Left ventricle myocardium superior (tissue), 1 donor: ENCODE measurements at regions not wholly inside any gene's neighbourhood (a gene's known extent, or its start where the extent isn't known, plus 50 kb on each side); places are given as distances from the start of the nearest gene placed in this dataset.
"Not testable (repeated sequence)": the region's sequence is repeated elsewhere in the genome, so short reads cannot be mapped to it uniquely, and the experiment has no call there.

Experiments used
- ATAC-seq: fragments of 200-7000 bp; cut with Tn5 transposase; one replicate; pipeline ENCODE4 v1.9.1; 2020; ENCODE audit warnings: mild to moderate bottlenecking, moderate library complexity
- DNase-seq: peaks from one replicate; pipeline ENCODE4 v3.0.0-alpha.2; 2020
- intact Hi-C: fragments of 100-400 bp; cut with micrococcal nuclease; formaldehyde crosslinking; loops from one replicate; pipeline ENCODE4 v1.11.0; 2022
- donor health status: DM: no; HTN: yes; CAD: no; lungs with severe emphysema.

GRCh38 chr7:142641252-142641651, 108.0 kb upstream of the PRSS1 start:
- ATAC-seq, DNase-seq, intact Hi-C loops: not testable (repeated sequence)

DNA sequence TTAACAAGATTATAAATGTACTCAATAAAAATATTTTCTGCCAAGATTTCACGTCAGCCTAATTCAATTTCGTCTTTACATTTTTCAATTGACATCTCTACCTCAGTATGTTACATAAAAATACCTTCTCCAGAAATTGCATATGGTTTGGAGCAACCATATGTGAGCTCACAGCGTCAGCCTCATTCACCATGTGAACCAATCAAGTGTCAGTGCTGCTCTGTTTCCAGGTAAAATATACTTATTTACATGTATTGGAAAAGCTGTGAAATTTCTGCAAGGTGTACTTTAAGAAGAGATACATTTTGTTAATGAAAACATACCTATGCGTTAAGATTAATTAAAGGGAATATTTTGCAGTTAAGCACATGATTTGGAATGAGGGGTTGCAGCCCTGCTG, 110.7 kb upstream of the PRSS1 start:
- ATAC-seq (no peak), DNase-seq (no peak)
- intact Hi-C loops, result loop anchor here (10.0 kb wide), 1 partner anchor 146 kb away; no protein-coding TSS in a partner anchor

DNA sequence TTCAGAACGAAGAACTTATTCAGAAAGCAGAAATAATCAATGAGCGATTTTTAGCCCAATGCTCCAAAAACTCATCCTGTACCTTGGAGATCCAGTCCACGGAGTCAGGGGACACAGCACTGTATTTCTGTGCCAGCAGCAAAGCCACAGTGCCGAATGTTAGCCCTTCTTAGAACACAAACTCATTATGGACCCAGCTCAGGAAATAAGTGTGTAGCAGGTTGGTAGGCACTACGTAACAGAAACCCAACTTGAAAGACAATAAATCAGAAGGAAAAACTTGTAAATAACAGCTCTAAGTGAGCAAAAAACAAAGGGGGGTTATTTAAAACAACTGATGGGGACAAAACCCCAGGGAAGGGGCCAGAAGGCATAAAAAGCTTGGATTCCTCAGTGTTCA, 112.0 kb upstream of the PRSS1 start:
- intact Hi-C loops, result loop anchor here (10.0 kb wide), 1 partner anchor 148 kb away; no protein-coding TSS in a partner anchor
- ATAC-seq (no peak), DNase-seq (no peak)

DNA sequence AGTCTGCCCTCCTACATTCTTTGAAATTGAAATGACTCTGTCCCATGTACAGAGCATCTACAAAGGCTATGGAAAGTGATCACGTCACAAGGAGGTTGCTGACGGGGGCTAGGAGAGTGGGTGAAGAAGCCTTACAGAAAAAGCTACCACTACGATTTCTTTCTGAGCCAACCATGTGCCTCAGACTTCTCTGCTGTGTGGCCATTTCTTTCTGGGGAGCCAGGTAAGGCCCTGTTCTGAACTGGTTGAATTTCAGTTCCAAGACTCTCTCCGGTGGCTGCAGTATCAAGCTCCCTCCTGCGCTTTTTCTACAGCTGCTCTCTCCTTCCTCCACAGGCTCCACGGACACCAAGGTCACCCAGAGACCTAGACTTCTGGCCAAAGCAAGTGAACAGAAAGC, 112.5 kb upstream of the PRSS1 start:
- intact Hi-C loops, result loop anchor here (10.0 kb wide), 1 partner anchor 148 kb away; no protein-coding TSS in a partner anchor
- DNase-seq (no peak), ATAC-seq (no peak)

DNA sequence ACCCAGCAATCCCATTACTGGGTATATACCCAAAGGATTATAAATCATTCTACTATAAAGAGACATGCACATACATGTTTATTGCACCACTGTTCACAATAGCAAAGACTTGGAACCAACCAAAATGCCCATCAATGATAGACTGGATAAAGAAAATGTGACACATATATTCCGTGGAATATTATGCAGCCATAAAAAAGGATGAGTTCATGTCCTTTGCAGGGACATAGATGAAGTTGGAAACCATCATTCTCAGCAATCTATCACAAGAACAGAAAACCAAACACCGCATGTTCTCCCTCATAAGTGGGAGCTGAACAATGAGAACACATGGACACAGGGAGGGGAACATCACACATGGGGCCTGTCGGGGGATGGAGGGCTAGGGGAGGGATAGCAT, 113.2 kb upstream of the PRSS1 start:
- not testable (repeated sequence) for ATAC-seq, DNase-seq

DNA sequence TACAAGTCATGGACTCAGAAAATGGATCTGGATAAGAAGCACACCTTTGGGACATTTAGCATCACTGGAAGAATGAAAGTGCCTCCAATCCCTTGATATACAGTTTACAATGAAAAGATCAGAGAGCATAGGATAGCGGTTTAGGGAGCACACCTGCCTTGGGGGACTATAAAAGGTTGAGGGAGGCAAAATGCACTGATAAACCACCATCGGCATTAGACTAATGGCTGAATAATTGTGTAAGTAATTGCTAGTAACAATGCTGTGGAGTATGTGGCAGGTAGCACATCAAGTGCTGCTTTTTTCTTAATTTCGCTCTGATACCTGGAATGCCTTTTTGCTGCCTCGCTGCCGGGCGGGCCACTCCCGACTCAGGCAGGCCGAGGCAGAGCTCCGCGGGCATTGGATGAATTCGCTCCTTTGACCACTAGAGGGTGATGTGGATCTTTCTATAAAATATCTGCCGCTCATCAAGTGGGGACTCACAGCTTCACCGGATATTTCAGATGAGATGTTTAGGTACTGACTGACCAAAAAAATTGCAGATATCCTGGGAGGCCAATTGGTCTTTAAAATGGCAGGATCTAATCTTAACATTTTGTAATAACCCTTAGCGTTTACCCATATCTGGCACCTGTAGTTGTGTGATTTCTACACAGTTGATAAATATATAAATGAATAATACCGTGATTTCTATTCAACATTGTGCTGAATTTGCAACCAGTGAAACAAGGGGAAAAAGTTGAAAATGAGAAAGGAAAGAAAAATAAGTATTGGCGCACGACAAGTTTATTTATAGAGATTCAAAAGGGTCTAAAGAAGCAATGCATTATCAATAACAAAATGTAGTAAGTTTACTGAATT, 116.8 kb upstream of the PRSS1 start:
- peak; percentile 39 for DNase-seq
- intact Hi-C loops, result loop anchor here (10.0 kb wide), 1 partner anchor 152 kb away; no protein-coding TSS in a partner anchor

More for the DNA sequence above, 113.2 kb upstream of the PRSS1 start:
- intact Hi-C loops, result loop anchor here (10.0 kb wide), 1 partner anchor 149 kb away; no protein-coding TSS in a partner anchor

DNA sequence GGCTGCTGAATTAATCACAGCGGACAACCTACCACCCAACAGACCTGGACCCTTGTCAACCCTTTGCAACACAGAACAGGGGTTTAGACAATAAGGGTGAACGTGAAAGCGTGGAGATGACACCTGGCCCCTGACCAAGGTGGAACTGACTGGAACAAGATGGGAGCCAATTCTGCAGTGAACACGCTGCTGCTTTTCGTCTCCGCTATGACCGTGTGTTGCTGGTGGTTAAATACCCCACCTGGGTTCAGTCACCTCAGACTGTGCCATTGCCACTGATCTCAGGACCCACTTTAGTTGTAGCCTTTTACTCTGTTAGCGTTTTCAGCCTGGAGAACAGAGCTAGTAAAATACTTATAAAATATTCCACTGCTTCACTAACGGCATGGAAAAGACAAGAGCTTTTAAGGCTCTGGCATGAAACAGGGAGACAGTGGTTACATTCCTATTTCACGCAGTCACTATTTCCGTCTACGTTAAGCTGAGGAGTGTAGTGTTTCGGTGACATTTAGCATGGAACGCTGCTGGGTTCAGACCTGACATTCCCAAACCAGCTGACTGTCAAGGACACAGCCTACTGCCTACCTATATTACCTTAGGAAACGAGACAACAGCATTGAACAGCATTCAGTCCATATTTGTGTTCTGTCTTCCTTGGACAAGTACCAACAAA, 119.5 kb upstream of the PRSS1 start:
- intact Hi-C loops, result loop anchor here (10.0 kb wide), 1 partner anchor 155 kb away; no protein-coding TSS in a partner anchor
- DNase-seq, result no peak
- ATAC-seq, result no peak

More for the DNA sequence above, 116.8 kb upstream of the PRSS1 start:
- peak; percentile 75 for ATAC-seq

- DNase-seq, result no peak
- intact Hi-C loops, result no loop called here
- ATAC-seq, result no peak
Observed at GRCh38 chr7:142628945-142629344, 120.3 kb upstream of the PRSS1 start.

- intact Hi-C loops, ATAC-seq, DNase-seq: not testable (repeated sequence)
Observed at GRCh38 chr7:142627223-142627622, 122.0 kb upstream of the PRSS1 start.

DNA sequence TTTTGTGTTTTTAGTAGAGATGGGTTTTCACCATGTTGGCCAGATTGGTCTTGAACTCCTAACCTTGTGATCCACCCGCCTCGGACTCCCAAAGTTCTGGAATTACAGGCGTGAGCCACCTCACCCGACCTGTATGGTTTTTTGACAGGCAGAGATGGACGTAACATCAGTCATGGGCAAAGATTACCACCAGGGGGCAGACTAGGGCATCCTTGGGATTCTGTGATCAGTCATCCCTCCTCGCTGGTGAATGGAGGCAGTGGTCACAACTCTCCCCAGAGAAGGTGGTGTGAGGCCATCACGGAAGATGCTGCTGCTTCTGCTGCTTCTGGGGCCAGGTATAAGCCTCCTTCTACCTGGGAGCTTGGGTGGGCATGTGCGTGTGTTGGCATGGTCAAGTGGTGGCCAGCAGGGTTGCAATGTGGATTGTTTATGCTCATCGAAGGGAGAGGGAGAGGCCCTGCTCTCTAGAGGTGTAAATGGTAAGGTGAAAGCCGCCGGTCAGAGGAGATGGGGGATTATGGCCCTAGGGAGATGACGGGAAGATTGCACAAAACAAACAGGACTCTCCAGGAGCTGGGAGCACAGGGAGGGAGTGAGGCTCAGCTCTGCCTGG, 122.7 kb upstream of the PRSS1 start:
- intact Hi-C loops, result no loop called here
- DNase-seq, result peak; percentile 30
- no peak for ATAC-seq

- DNase-seq, ATAC-seq, intact Hi-C loops: not testable (repeated sequence)
Observed at GRCh38 chr7:142625216-142625615, 124.1 kb upstream of the PRSS1 start.

DNA sequence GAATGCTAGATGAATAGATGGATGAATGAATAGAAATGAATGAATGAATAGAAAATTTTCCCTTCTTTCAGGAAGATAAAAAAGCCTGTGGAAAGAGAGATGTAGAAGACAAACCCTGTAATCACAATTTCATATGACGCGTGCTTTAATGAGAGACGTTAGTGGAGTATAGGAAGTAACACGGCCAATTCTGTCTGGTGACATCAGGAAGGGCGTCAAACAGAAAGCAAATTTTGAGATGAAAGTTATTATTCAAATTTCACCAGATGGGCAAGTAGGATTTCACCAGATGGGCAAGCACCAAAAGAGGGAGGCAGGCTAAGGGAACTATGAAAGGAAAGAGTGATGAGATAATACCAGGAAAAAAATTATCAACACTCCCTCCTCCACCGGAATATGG, 128.9 kb upstream of the PRSS1 start:
- no peak for ATAC-seq
- intact Hi-C loops, result no loop called here
- no peak for DNase-seq

- intact Hi-C loops, result no loop called here
- DNase-seq (no peak), ATAC-seq (no peak)
Observed at GRCh38 chr7:142618655-142619351, 130.5 kb upstream of the PRSS1 start.

DNA sequence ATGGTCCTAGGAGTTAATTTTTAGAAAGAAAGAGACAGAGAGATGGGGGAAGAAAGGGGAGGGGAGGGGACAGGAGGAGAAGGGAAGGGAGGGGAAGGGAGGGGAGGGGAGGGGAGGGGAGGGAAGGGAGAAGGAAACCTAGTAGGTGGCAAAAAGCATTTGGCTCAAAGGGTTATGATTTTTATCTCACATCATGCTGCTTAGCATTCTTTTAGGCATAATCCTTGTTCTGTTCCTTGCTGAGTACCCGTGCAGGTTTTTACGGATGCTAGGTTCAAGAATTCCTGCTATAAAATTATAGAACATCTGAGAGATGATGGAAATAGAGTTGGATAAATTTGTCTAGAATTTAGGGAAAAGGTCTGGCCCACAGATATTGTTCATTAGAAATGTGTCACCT, 132.4 kb upstream of the PRSS1 start:
- intact Hi-C loops, result no loop called here
- no peak for DNase-seq
- ATAC-seq, result no peak

GRCh38 chr7:142616121-142616643, 133.1 kb upstream of the PRSS1 start:
- intact Hi-C loops, result no loop called here
- DNase-seq, result no peak
- no peak for ATAC-seq

DNA sequence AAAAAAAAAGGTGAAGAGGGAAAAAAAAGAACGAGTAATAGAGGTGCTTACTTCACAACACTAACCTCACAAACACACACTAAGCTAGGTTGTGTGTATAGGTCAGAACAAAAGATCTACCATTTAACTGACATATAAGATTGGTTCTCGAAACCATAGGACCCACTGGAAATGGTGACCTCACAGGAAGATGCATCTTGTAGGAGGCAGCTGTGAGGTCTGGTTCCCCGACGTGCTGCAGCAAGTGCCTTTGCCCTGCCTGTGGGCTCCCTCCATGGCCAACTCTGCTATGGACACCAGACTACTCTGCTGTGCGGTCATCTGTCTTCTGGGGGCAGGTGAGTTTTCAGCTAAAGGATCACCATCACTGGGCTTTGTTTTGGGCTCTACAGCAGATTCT, 133.8 kb upstream of the PRSS1 start:
- intact Hi-C loops, result no loop called here
- ATAC-seq (no peak), DNase-seq (no peak)

- no peak for DNase-seq
- no peak for ATAC-seq
- intact Hi-C loops, result no loop called here
Observed at GRCh38 chr7:142614116-142614515, 135.2 kb upstream of the PRSS1 start.

- intact Hi-C loops, result no loop called here
- ATAC-seq, result no peak
- DNase-seq, result no peak
Observed at GRCh38 chr7:142612237-142612881, 136.9 kb upstream of the PRSS1 start.
